ENCODE measurements at regions not wholly inside any gene's neighbourhood (a gene's known extent, or its start where the extent isn't known, plus 50 kb on each side); places are given as distances from the start of the nearest gene placed in this dataset.

DNA sequence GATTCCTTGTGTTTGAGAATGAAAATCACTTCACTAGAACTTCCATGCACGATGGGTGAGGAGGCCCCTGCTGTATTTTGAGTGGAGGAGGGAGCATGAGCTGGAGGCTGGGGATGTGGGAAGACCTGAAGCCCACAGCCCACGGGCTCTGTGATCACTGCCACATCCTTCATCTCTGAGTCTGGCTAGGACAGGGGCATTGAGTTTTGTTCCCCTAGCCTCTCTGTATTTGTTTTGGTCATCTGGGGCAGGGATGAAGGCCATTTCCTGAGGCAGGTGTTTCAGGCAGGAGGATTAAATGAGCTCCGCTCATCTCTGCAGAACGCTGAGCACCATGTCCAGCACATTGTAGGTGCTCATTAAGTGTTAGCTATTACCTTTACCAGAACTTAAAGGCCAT is 293.6 kb downstream of the GLRX3 start:
- TF ChIP-seq, protein P1, sequence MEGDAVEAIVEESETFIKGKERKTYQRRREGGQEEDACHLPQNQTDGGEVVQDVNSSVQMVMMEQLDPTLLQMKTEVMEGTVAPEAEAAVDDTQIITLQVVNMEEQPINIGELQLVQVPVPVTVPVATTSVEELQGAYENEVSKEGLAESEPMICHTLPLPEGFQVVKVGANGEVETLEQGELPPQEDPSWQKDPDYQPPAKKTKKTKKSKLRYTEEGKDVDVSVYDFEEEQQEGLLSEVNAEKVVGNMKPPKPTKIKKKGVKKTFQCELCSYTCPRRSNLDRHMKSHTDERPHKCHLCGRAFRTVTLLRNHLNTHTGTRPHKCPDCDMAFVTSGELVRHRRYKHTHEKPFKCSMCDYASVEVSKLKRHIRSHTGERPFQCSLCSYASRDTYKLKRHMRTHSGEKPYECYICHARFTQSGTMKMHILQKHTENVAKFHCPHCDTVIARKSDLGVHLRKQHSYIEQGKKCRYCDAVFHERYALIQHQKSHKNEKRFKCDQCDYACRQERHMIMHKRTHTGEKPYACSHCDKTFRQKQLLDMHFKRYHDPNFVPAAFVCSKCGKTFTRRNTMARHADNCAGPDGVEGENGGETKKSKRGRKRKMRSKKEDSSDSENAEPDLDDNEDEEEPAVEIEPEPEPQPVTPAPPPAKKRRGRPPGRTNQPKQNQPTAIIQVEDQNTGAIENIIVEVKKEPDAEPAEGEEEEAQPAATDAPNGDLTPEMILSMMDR (IDR thresholded peaks at IDR 0.05 in 8 of 11, conservative IDR thresholded peaks at IDR 0.05 in 3 of 11): no peak
- TF ChIP-seq POLR2A (IDR thresholded peaks at IDR 0.05) (no peak), POLR2AphosphoS5 (IDR thresholded peaks at IDR 0.05) (no peak)
